DMS 273 (cell line): ENCODE measurements at regions not wholly inside any gene's neighbourhood (a gene's known extent, or its start where the extent isn't known, plus 50 kb on each side); places are given as distances from the start of the nearest gene placed in this dataset.
A peak's percentile ranks its signal among the peaks of the same experiment; 100 is the strongest.

Experiments used
- DNase-seq: peaks from one replicate; lab custom pipeline; 2025; ENCODE audit not compliant: unreplicated experiment; lab: John Stamatoyannopoulos, UW

- no peak for DNase-seq
Observed at GRCh38 chr2:107024269-107024668, 138.3 kb upstream of the ST6GAL2 start.

- DNase-seq: no peak
Observed at GRCh38 chr2:107025291-107025857, 139.4 kb upstream of the ST6GAL2 start.

- DNase-seq: no peak
Observed at GRCh38 chr2:107025869-107026380, 140.0 kb upstream of the ST6GAL2 start.

- no peak for DNase-seq
Observed at GRCh38 chr2:107027205-107027604, 141.2 kb upstream of the ST6GAL2 start.

GRCh38 chr2:107027810-107028209 lies 141.8 kb upstream of the ST6GAL2 start:
- no peak for DNase-seq

GRCh38 chr2:107028661-107029060 lies 142.7 kb upstream of the ST6GAL2 start:
- peak; percentile 14 for DNase-seq

- no peak for DNase-seq
Observed at GRCh38 chr2:107036293-107036692, 150.3 kb upstream of the ST6GAL2 start.

- no peak for DNase-seq
Observed at GRCh38 chr2:107062173-107062572, 176.2 kb upstream of the ST6GAL2 start.

- DNase-seq: peak; percentile 8
Observed at GRCh38 chr2:107062599-107063220, 176.7 kb upstream of the ST6GAL2 start.

- DNase-seq: no peak
Observed at GRCh38 chr2:107063228-107063627, 177.3 kb upstream of the ST6GAL2 start.

- DNase-seq: no peak
Observed at GRCh38 chr2:107064750-107065149, 178.8 kb upstream of the ST6GAL2 start.

- DNase-seq: no peak
Observed at GRCh38 chr2:107068069-107068916, 182.3 kb upstream of the ST6GAL2 start.

GRCh38 chr2:107069890-107070289 lies 183.9 kb upstream of the ST6GAL2 start:
- no peak for DNase-seq

GRCh38 chr2:107072150-107072940 lies 186.4 kb upstream of the ST6GAL2 start:
- DNase-seq: no peak

- DNase-seq: no peak
Observed at GRCh38 chr2:107078584-107078983, 192.6 kb upstream of the ST6GAL2 start.

- no peak for DNase-seq
Observed at GRCh38 chr2:107086497-107086896, 200.5 kb upstream of the ST6GAL2 start.

GRCh38 chr2:107088156-107088555 lies 202.2 kb upstream of the ST6GAL2 start:
- DNase-seq: no peak

- no peak for DNase-seq
Observed at GRCh38 chr2:107091163-107091864, 205.3 kb upstream of the ST6GAL2 start.

- DNase-seq: peak; percentile 19
Observed at GRCh38 chr2:107093426-107093957, 207.5 kb upstream of the ST6GAL2 start.

GRCh38 chr2:107094450-107094986 lies 208.6 kb upstream of the ST6GAL2 start:
- peak; percentile 58 for DNase-seq
